ENCODE measurements at regions not wholly inside any gene's neighbourhood (a gene's known extent, or its start where the extent isn't known, plus 50 kb on each side); places are given as distances from the start of the nearest gene placed in this dataset.

DNA sequence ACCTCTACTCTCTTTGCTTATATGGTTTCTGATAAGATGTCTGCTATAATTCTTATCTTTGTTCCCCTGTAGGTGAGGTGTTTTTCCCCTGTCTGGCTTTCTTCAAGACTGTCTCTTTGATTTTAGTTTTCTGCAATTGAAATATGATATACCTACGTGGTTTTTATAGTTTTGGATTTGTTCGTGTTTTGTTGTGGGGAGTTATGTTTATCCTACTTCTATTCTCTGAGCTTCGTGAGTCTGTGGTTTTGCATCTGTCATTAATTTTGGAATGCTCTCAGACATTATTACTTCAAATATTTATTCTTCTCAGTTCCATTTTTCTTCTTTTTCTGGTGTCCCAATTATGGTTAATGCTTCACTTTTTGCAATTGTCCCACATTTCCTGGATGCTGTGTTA, 521.3 kb downstream of the KCTD16 start:
- no peaks in the 10 kb centered on the region for H3K9me3 ChIP-seq (ENCODE audit: insufficient read depth, low read depth, low read length)
- no peaks in the 10 kb centered on the region for H3F3A ChIP-seq (ENCODE audit: low read depth)
- H3K27me3 ChIP-seq (ENCODE audit: insufficient read depth, low read length, poor library complexity, severe bottlenecking): no peaks in the 10 kb centered on the region
- no peak overlapping the region for H2AFZ ChIP-seq (ENCODE audit: low read length)
- TF ChIP-seq, protein P1, sequence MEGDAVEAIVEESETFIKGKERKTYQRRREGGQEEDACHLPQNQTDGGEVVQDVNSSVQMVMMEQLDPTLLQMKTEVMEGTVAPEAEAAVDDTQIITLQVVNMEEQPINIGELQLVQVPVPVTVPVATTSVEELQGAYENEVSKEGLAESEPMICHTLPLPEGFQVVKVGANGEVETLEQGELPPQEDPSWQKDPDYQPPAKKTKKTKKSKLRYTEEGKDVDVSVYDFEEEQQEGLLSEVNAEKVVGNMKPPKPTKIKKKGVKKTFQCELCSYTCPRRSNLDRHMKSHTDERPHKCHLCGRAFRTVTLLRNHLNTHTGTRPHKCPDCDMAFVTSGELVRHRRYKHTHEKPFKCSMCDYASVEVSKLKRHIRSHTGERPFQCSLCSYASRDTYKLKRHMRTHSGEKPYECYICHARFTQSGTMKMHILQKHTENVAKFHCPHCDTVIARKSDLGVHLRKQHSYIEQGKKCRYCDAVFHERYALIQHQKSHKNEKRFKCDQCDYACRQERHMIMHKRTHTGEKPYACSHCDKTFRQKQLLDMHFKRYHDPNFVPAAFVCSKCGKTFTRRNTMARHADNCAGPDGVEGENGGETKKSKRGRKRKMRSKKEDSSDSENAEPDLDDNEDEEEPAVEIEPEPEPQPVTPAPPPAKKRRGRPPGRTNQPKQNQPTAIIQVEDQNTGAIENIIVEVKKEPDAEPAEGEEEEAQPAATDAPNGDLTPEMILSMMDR (conservative IDR thresholded peaks at IDR 0.05; ENCODE audit: low read length): no peak
- TF ChIP-seq EZH2phosphoT487 (IDR thresholded peaks at IDR 0.05; ENCODE audit: borderline replicate concordance): no peak
- H4K20me1 ChIP-seq (ENCODE audit: insufficient read depth, low read length, poor library complexity, severe bottlenecking): no peaks in the 10 kb centered on the region
- H3K4me1 ChIP-seq (ENCODE audit: insufficient read depth, low read length, poor library complexity, severe bottlenecking): no peaks in the 10 kb centered on the region
- no peak overlapping the region for H3K9ac ChIP-seq (ENCODE audit: low read depth, low read length, poor library complexity, severe bottlenecking)
- no peak overlapping the region for H3K4me3 ChIP-seq (ENCODE audit: low read length, poor library complexity, severe bottlenecking)
- no peak overlapping the region for H3K4me2 ChIP-seq (ENCODE audit: low read depth, low read length, poor library complexity, severe bottlenecking)
- H3K36me3 ChIP-seq (ENCODE audit: insufficient read depth, low read length): no peaks in the 10 kb centered on the region
- H3K9me2 ChIP-seq (replicated peaks; ENCODE audit: low read depth, low read length): no peaks in the 10 kb centered on the region
- no peaks in the 10 kb centered on the region for H3K79me2 ChIP-seq (ENCODE audit: insufficient read depth, low read length)

DNA sequence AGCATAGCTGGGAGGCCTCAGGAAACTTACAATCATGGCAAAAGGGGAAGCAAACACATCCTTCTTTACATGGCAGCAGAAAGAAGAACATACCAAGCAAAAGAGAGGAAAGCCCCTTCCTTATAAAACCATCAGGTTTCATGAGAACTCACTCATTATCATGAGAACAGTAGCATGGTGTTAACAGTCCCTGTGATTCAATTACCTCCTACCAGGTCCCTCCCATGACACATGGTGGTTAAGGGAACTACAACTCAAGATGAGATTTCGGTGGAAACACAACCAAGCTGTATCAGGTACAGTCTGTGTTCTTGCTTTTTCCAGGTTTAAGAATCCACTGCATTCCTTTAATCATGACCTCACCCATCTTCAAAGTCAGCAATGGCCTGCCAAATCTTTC, 514.2 kb downstream of the KCTD16 start:
- Histone ChIP-seq H3K4me2 (ENCODE audit: low read depth, low read length, poor library complexity, severe bottlenecking) (no peak overlapping the region), H3K79me2 (ENCODE audit: insufficient read depth, low read length) (no peaks in the 10 kb centered on the region), H3K9me2 (replicated peaks; ENCODE audit: low read depth, low read length) (no peaks in the 10 kb centered on the region), H3K27me3 (ENCODE audit: insufficient read depth, low read length, poor library complexity, severe bottlenecking) (no peaks in the 10 kb centered on the region), H2AFZ (ENCODE audit: low read length) (no peak overlapping the region), H3K4me1 (ENCODE audit: insufficient read depth, low read length, poor library complexity, severe bottlenecking) (no peaks in the 10 kb centered on the region), H3F3A (ENCODE audit: low read depth) (no peaks in the 10 kb centered on the region), H3K9ac (ENCODE audit: low read depth, low read length, poor library complexity, severe bottlenecking) (no peak overlapping the region), H3K36me3 (ENCODE audit: insufficient read depth, low read length) (no peaks in the 10 kb centered on the region), H3K4me3 (ENCODE audit: low read length, poor library complexity, severe bottlenecking) (no peak overlapping the region), H3K9me3 (ENCODE audit: insufficient read depth, low read depth, low read length) (no peaks in the 10 kb centered on the region), H4K20me1 (ENCODE audit: insufficient read depth, low read length, poor library complexity, severe bottlenecking) (no peaks in the 10 kb centered on the region)
- TF ChIP-seq, protein P1 (conservative IDR thresholded peaks at IDR 0.05; ENCODE audit: low read length): no peak
- no peak for TF ChIP-seq EZH2phosphoT487 (IDR thresholded peaks at IDR 0.05; ENCODE audit: borderline replicate concordance)

DNA sequence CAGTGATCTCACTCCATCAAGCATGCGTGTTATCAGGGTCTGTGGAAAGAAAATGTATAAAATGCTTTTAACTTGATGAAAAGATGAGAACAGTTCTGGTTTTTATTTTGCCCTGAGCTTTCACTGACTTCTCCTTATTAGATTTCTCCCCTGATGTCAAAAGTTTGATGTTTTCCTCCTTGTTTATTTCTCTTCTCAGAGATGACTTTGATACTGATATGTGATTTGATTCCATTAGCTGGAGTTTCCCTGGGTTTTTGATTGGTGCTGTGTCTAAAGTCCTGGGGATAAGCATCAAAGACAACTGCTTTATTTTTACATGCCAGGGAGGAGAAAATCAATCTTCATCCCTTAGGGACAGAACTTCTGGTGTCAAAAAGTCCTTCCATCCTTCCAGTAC, 510.0 kb downstream of the KCTD16 start:
- Histone ChIP-seq H3K27me3 (ENCODE audit: insufficient read depth, low read length, poor library complexity, severe bottlenecking) (no peaks in the 10 kb centered on the region), H3K9me2 (replicated peaks; ENCODE audit: low read depth, low read length) (no peaks in the 10 kb centered on the region), H3K4me3 (ENCODE audit: low read length, poor library complexity, severe bottlenecking) (no peak overlapping the region), H3K4me2 (ENCODE audit: low read depth, low read length, poor library complexity, severe bottlenecking) (no peak overlapping the region), H3K4me1 (ENCODE audit: insufficient read depth, low read length, poor library complexity, severe bottlenecking) (no peaks in the 10 kb centered on the region), H2AFZ (ENCODE audit: low read length) (no peak overlapping the region), H3F3A (ENCODE audit: low read depth) (no peaks in the 10 kb centered on the region), H3K79me2 (ENCODE audit: insufficient read depth, low read length) (no peaks in the 10 kb centered on the region), H3K36me3 (ENCODE audit: insufficient read depth, low read length) (no peaks in the 10 kb centered on the region), H3K9me3 (ENCODE audit: insufficient read depth, low read depth, low read length) (no peaks in the 10 kb centered on the region), H3K9ac (ENCODE audit: low read depth, low read length, poor library complexity, severe bottlenecking) (no peak overlapping the region), H4K20me1 (ENCODE audit: insufficient read depth, low read length, poor library complexity, severe bottlenecking) (no peaks in the 10 kb centered on the region)
- no peak for TF ChIP-seq EZH2phosphoT487 (IDR thresholded peaks at IDR 0.05; ENCODE audit: borderline replicate concordance)
- TF ChIP-seq, protein P1 (conservative IDR thresholded peaks at IDR 0.05; ENCODE audit: low read length): no peak
